Epithelial cell of proximal tubule (primary cell): ENCODE measurements at regions not wholly inside any gene's neighbourhood (a gene's known extent, or its start where the extent isn't known, plus 50 kb on each side); places are given as distances from the start of the nearest gene placed in this dataset.

ENCODE experiments used
- DNase-seq: peaks from one replicate; pipeline ENCODE4 v3.0.0-alpha.2; 2011; ENCODE audit warnings: low read depth
- H3K4me3 ChIP-seq: 2 replicates; pipeline ENCODE4 v1.5.1; 2011; ENCODE audit warnings: low read depth, mild to moderate bottlenecking, low read length
- CTCF ChIP-seq: conservative IDR thresholded peaks from 2 replicates; pipeline ENCODE4 v1.5.1; 2012; ENCODE audit warnings: low read depth, mild to moderate bottlenecking, low read length

GRCh38 chr2:166831930-166832329, 56.4 kb upstream of the XIRP2 start:
- TF ChIP-seq CTCF = no peak
- no peak for DNase-seq

GRCh38 chr2:166825914-166826313, 62.4 kb upstream of the XIRP2 start:
- no peak overlapping the region for H3K4me3 ChIP-seq
- no peak for TF ChIP-seq CTCF
- no peak for DNase-seq

More at GRCh38 chr2:166831930-166832329, 56.4 kb upstream of the XIRP2 start:
- no peak overlapping the region for H3K4me3 ChIP-seq

GRCh38 chr2:166814335-166814734, 73.9 kb upstream of the XIRP2 start:
- no peak for DNase-seq
- TF ChIP-seq CTCF = no peak
- H3K4me3 ChIP-seq = no peak overlapping the region

GRCh38 chr2:166812166-166812891, 76.0 kb upstream of the XIRP2 start:
- DNase-seq = no peak
- H3K4me3 ChIP-seq = no peak overlapping the region
- no peak for TF ChIP-seq CTCF

- no peak for DNase-seq
- TF ChIP-seq CTCF = no peak
- no peak overlapping the region for H3K4me3 ChIP-seq
Observed at GRCh38 chr2:166805753-166806152, 82.5 kb upstream of the XIRP2 start.

- no peak overlapping the region for H3K4me3 ChIP-seq
- DNase-seq = no peak
- no peak for TF ChIP-seq CTCF
Observed at GRCh38 chr2:166803373-166804000, 84.8 kb upstream of the XIRP2 start.

GRCh38 chr2:166802475-166802874, 85.8 kb upstream of the XIRP2 start:
- TF ChIP-seq CTCF = no peak
- H3K4me3 ChIP-seq = no peak overlapping the region
- DNase-seq = no peak
